HUDEP-2 (cell line): ENCODE measurements at regions not wholly inside any gene's neighbourhood (a gene's known extent, or its start where the extent isn't known, plus 50 kb on each side); places are given as distances from the start of the nearest gene placed in this dataset.

Experiments used
- DNase-seq, 76 experiments: peaks; one replicate each; lab custom pipeline; 2025; ENCODE audit not compliant: unreplicated experiment in 76 of 76; lab: John Stamatoyannopoulos, UW

- no peak for DNase-seq
Observed at GRCh38 chr3:5068531-5069050, 53.5 kb upstream of the ARL8B start.

GRCh38 chr3:5069627-5070026 lies 52.5 kb upstream of the ARL8B start:
- no peak for DNase-seq

- DNase-seq, result no peak
Observed at GRCh38 chr3:5071061-5071460, 51.0 kb upstream of the ARL8B start.

DNA sequence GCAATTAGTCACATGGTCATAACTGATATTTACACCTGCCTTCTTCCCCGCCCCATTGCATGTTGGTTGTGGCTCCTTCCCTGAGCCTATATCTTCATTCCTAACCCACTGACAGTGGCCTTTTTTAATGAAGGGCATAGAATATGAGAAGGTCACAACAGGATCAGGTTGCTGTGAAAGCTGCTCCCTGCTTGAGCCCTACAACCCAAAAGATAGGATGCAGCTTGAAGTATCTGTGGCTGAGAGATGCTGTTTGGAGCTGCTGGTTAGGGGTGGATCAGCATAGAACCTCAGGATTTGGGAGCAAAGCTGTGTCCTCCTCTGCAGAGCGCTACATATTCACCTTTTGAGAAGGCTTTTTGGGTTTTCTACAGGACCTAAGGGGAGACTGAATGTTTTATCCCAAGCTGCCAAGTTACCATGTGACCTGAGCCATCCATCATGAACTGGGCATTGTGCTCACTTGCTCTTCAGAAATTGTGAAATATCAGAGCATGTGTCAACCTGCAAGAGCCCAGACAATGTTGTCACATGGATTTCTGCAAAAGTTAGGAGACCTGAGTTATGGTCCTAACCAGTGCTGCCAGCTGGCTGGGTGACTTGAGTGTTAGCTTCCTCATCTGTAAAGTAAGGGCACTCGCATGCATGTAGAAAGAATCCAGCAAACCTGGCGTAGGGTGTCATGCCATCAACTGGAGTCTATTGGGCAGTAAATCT lies 49.8 kb upstream of the ARL8B start:
- DNase-seq, result no peak
